Stimulated activated CD4-positive, alpha-beta T cell treated with anti-CD3 and anti-CD28 coated beads, Interleukin-15, amount 100 ng/mL, for 24 hours (primary cell): ENCODE measurements at regions not wholly inside any gene's neighbourhood (a gene's known extent, or its start where the extent isn't known, plus 50 kb on each side); places are given as distances from the start of the nearest gene placed in this dataset.
"Not testable (repeated sequence)": the region's sequence is repeated elsewhere in the genome, so short reads cannot be mapped to it uniquely, and the experiment has no call there.

Experiments used
- DNase-seq: peaks from one replicate; pipeline ENCODE4 v3.0.0-alpha.2; 2020

DNA sequence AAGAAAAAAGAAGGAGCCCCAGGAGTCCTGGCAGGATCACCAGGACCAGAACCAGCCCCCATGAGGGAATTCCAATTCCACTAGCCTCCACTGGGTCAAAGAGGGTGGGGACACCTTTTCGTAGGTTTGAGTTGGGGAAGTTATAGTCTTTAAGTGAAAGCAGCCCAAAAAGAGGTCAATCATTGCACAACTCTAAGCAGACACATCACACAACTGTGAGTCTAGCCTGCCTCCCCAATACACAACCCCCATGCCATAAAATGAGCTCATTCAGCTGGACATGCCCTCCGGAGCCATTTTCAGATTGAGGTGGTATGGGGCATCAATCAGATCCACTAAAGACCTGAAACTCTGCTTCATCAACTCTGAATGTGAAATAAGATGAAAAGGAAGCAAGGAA, 179.9 kb downstream of the NPHP4 start:
- no peak for DNase-seq

DNA sequence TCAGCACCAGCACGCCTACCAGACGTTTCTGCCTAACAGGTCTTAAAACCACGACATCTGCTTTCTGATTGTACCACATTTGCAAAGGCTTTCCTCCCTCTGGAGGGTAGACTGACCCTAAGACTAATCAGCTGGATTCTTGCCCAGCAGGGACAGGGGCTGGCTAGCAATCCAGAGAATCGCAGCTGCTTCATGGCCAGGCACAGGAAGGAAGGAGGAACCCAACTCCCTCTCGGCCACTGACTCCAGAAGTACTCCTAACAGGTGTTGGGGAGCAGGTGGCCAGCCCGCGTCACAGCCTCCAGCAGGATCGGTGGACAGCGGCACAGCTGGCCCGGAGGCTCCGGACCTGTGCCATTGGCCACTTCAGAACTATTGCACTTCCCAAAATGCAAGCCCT, 180.8 kb downstream of the NPHP4 start:
- DNase-seq, result no peak

DNA sequence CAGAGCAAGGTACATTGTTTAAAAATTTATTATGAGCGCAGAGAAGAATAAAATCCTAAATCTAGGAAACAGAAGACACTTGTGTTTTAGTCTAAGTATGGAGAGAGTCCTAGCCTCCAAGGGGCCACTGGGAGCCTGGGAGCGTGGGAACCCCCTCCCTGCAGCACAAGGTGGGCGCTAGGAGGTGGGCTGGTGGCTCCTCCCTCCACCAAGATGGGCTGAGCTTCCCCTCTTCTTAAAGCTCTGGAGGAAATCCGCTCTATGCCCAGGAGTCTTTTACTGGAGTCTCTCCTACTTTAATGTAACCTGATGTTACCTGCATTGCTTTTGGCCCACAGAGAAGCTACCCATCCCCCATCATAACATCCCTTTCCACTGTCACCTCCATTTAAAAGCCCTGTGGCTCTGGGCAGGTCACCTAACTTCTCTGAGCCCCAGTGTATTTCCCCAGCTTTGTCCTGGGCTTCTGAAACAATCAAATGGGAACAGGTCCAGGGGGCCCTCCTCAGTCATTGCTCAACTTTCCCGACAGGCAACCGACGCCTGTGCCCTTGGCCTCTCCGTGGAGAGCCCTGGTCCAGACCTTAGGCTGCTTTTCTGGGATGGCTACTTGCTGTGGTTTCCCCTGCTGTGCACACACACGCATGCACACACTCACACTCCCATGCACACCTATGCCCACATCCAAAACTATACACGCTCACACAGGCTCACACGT, 181.5 kb downstream of the NPHP4 start:
- DNase-seq, result no peak

DNA sequence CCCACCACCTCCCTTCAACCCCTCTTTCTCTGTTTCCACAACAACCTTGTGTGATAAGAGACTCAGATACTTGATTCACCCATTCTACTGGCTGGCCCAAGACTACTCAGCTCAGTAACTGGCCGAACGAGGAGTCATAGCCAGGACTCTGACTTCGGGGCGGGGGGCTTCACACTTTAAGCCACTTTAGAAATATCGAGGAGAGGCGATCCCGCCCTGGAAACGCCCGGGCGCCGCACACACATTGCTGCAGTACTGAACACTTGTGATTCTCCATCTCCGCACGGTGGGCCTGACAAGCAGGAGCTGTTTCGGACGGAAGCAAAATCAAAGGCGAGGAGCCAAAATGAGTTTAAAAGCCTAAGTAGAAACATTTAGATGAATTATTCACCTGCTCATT, 182.1 kb downstream of the NPHP4 start:
- DNase-seq, result no peak

DNA sequence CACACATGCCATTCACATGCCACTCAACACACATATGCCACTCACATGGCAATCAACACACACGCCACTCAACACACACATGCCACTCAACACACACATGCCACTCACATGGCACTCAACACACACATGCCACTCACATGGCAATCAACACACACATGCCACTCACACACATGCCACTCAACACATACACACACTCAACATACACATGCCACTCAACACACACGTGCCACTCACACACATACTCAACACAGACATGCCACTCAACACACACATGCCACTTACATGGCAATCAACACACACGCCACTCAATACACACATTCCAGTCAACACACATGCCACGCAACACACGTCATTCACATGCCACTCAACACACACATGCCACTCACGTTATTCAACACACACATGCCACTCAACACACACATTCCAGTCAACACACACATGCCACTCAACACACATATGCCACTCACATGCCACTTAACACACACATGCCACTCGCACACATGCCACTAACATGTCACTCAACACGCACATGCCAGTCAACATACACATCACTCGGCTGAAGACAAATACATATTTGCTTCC, 182.9 kb downstream of the NPHP4 start:
- no peak for DNase-seq

DNA sequence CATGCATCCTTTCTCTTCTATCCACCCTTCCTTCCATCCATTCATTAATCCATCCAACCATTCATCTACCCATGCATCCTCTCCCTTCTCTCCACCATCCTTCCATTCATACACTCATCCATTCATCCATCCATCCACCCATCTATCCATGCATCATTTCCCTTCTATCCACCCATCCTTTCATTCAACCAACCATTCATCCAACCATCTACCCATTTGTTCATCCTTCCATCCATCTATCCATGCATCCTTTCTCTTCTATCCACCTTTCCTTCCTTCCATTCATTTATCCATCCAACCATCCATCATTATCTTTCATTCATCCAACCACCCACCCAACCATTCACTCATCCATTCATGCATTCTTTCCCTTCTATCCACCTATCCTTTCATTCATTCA, 188.4 kb downstream of the NPHP4 start:
- DNase-seq, result no peak

DNA sequence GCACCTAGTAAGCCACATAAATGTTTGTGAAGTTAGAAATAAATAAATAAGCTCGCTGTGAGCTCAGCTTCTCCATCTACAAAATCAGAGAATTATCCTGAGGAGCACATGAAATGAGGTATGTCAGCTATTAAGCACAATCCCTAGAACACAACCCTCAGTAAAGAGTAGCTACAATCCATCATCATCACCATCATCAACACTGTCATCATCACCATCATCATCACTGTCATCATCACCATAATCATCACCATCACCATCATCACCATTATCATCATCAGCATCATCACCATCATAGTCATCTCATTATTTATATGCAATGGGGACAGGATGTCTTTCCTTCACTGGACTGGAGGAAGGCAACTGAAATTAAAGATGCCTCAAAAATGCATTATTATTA, 189.6 kb downstream of the NPHP4 start:
- no peak for DNase-seq

DNA sequence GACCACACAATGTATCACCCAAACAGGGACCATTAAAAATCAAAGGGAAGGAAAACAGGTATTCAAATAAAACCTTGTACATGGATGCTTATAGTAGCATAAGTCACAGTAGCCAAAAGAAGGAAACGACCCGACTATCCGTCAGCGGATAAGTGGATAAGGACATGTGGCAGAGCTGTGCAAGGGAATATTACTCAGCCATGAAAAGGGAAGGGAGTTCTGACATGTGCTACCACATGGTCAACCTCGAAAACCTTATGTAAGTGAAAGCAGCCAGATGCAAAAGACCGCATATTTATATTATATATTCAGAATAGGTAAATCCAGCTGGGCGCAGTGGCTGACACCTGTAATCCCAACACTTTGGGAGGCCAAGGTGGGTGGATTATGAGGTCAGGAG, 193.3 kb downstream of the NPHP4 start:
- DNase-seq, result no peak

DNA sequence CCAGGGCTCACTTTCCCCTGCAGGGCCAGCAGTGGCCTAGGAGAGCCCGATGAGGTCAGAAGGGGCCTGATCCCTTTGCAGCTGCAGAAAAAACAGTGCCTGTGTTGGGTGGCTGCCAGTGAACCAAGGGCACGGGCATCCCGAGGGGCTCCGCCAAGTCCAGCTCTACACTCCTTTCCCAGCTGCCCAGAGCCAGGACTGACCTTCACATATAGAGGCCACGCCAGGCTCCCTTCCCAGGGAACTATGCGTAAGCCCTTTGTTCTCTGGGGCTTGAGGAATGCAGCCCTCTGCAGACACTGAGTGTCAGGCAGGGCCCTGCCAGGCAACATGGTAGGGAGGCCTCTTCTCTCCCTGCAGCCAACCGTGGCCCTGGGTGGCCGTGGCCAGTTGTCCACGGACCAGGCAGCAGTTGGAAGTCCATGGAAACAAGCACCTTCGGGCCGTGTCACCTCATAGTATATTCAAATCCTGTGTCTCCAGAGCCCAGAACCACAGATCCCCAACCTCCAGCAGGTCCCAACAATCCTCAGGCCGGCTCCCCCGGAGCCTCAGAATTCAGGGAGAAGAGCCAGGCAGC, 194.0 kb downstream of the NPHP4 start:
- DNase-seq, result no peak

DNA sequence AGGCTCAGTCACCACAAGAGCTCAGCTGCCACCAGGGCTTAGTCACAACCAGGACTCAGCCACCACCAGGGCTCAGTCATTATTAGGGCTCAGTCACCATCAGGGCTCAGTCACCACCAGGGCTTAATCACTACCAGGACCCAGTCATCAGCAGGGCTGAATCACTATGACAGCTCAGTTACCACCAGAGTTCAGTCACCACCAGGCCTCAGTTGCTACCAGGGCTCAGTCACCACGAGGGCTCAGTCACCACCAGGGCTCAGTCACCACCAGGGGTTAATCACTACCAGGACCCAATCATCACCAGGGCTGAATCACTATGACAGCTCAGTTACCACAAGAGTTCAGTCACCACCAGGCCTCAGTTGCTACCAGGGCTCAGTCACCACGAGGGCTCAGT, 196.2 kb downstream of the NPHP4 start:
- DNase-seq, result no peak

DNA sequence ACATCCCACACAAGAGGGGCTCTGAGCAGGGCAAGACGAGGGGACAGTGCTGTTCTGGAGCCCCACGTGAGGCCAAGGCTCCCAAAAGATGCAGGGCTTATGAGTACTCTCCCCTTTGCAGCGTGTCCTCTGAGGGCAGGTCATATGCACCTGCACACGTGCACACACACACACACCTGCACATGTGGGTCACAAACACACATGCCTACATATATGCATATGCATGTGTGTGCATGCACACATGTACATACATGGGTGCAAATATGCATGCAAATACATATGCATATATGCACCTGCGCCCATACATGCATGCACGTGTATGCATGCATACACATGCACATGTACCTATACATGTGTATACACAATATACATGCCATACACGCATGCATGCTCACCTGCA, 197.9 kb downstream of the NPHP4 start:
- DNase-seq, result no peak

DNA sequence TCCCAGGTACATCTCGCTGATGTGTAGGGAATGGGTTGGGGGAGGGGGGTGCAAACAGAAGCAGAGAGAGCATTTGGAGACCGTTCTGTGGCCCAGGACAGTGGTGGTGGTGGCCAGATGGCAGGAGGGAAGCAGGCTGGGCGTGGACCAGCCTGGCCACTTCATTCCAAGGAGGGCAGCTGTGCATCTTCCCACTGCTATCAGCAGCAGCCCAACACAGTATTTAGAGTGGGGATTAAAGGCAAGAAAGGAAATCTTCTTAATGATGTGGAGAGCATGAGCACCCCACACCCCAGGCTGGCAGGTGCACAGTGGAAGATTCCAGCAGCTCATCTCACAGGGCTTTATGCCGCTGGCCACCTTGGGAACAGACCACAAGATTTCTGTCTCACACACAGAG, 198.7 kb downstream of the NPHP4 start:
- no peak for DNase-seq

DNA sequence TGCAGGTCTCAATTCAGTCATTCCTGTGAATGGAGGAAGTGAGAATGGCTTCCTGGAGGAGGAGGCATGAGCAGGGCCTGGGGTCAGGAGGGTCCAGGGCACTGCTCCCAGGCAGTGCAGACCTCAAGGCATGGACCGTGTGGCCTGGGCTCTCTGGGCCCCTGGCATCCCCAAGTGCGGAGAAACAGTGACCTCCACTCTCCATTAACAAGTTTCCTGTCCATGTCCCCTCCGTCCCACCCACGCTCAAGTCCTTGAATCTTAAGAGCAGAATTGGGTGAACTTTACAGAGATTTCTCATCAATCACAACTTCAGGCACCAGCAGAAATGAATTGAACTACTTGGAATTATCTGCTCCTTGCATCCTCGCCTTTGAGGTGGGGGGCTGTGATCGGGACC, 211.1 kb downstream of the NPHP4 start:
- DNase-seq, result no peak

DNA sequence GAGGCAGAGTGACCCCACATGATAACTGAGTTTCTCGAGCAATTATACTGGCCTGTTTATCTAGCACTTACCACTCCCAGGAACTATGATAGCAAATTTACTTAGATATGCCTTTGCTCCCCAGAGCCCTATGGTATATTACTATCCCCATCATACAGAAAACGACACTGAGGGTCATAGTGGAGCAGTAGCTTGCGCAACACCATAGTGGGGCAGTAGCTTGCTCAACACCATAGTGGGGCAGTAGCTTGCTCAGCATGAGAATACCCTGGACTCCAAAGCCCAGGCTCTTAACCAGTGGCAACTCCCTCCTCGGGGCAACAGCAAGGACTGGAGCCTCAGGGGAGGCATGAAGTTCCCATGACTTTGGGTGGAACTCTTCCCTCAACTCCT, 211.9 kb downstream of the NPHP4 start:
- DNase-seq, result no peak

DNA sequence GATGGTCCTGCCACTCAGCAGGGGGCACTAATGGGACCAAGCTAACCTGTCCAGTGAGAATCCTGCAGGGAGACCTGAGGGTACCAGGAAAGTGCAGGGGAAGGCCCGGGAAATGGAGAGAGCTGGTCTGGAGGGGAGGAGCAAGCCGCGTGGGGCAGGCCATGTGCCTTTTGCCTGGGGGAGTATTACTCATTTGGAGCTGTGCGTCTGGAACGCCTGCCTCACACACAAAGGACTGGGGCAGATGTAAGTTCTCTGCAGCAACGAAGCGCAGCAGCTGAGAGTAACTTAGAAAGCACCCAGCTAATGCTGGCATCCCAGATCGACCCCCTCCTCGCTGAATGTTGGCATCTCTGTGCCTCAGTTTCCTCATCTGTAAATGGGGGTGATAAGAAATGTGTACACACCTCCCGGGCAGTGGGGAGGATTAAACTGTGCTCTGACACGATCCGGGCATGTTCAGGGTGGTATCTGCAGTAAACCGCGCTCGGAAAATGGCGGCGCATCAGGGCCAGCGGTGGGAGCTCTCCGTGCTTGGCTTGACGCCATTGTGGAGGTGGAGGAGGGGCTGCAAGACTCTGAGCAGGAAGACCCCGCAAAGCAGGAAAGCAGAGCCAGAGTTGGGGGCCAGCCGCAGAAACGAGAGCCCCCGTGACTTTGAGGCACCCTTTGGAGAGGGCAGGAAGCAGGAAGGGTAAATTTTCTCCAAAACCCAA, 212.5 kb downstream of the NPHP4 start:
- no peak for DNase-seq

DNA sequence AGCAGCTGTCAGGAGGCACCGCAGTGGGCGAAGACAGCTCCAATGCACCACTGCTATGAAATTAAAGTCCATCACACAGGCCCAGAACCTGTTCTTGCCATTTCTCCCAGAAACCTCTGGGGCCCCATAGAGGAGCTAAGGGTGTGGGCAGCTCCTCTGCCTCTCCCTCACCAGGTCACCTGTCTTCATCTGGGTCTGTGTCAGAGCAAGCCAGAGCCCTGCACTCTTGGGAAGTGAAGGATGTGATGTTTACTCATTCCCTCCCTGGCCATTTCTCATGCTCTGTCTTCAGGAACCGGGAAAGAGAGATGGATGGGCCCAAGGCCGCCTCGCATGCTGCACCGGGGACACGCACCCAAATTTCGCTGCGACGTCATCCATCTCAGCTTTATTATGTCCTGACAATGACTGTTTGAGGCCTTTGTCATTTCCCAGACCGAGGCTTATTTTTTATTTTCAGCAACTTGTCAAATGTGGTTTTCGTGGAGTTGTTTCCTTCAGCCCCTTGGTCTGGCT, 216.1 kb downstream of the NPHP4 start:
- DNase-seq, result no peak

DNA sequence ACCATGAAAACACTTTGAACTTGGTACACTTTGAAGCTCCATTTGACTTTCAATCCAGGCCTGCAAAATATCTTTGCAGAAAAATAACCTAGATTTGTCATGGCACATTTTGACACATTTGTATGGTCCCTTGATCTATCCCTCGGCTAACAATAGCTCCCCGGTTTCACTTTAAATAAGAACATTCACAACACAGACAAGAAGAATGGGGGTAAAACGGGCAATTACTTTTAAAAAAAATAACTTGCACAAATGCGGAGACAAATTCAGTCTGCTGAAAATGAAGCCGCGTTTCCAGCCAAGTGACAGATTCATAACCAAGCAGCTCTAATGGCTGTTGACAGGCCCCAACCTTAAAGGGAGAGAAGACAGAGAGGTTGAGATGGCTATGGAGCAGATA, 218.2 kb downstream of the NPHP4 start:
- DNase-seq, result no peak

DNA sequence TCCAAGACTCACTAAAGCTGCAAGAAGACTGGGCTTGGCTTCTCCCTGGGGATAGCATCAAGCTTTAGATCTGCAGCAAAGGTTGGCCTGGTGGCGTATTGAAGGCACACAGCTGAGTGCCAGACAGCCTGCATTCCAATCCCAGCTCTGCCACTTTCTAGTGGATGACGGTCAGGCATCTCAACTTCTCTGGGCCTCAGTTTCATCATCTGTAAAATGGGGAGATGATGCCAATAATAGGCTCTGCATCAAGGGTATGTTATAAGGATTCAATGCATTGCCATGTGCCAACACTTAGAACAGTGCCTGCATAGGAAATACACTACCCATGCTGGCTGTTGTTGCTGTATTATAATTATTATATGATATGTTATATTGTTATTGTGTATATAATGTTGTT, 220.4 kb downstream of the NPHP4 start:
- DNase-seq, result no peak

DNA sequence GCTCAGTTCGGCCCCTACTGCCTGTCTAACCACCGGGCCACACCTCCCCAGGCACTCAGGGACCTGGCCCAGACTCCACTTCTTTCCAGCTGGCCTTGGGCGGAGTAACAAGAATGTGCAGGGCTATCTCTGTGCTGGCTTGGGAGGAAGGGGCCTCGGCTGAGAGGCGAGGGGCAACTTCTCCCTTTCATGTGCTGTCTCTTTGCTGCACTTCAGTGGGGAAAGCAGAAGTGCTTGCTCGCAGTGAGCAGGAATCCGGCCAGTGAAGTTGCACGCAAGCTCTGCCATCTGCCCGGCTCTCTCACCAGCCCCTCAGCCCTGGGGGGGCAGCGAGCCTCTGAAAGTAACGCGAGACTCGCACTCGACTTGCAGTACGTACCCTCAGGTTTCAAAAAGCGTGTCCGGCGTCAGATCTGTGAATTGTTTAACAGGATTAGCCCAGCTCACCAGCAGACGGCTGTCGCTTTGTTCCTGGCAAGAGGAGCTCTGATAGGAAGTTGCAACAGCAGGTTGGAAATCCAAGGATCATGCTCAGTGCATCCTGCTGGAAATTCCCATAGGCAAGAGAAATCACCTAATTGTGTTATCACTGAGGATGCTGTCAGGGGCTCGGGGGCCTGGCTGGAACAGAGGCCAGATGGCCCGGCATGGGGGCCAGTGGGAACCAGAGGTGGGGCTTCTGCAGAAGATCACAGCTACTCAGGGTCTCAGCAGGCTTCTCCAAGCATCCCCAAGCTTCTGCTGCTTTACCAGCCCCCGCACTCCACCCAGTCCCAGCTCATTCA, 221.1 kb downstream of the NPHP4 start:
- DNase-seq, result no peak

DNA sequence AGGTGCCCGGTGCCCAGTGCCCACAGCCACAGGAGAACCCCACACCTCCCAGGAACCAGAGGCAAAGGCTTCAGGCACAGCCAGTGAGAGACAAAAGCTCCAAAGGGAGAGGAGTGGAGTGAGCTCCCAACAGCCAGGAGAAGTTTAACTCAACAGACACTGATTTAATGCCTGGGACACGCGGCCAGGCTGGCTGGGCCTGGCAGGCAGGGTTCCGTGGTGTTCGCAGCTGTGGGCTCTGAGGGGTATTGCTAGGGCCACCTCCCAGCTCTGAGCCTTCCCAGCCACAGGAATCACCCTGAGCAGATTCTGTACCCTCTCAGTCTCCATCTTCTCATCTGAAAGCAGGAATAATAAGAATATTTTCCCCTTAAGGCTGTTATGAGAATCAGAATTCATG, 222.5 kb downstream of the NPHP4 start:
- no peak for DNase-seq

DNA sequence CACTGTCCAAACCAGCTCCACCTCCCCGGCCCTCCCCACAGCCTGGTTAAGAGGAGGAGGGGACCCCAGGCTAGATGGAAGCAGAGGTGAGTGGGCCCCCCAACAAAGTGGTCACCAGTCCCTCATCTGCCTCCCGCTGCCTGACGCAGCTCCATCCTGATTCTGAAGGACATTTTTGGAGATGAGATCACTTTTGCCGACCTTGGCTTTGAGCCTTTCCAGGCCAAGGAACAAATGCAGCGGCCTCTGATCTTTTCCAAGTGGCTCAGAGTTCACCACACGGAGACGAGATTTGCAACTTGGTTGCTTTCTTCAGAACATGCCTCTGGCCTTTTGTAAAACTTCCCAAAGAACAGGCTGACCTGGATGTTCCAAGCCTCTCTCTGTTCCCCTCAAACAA, 223.1 kb downstream of the NPHP4 start:
- no peak for DNase-seq

DNA sequence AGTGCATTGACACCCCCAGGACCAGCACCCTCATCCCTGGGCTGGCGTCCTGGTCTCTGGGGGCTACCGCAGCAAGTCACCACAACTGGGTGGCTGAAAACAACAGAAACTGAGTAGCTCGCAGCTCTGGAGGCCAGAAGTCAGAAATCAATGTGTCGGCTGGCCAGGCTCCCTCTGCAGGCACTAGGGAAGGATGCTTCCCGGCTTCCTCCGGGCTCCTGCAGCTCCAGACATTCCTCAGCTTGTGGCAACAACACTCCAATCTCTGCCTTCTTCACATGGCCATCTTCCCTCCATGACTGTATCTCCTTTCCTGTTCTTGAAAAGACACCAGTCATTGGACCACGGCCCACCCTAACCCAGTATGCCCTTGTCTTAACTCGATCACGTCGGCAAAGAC, 224.2 kb downstream of the NPHP4 start:
- DNase-seq, result no peak

DNA sequence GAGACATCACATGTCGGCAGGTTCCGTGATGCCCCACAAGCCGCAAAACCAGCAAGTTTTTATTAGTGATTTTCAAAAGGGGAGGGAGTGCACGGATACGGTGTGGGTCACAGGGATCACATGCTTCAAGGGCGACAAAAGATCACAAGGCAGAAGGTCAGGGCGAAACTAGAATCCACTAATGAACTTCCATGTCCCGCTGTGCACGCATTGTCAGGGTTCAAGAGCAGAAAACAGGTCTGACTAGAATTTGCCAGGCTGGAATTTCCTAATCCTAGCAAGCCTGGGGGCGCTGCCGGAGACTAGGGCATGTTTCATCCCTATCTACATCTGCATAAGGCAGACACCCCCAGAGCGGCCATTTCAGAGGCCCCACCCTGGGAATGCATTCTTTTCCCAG, 225.2 kb downstream of the NPHP4 start:
- DNase-seq, result not testable (repeated sequence)
